ENCODE measurements at regions not wholly inside any gene's neighbourhood (a gene's known extent, or its start where the extent isn't known, plus 50 kb on each side); places are given as distances from the start of the nearest gene placed in this dataset.
"Not testable (repeated sequence)": the region's sequence is repeated elsewhere in the genome, so short reads cannot be mapped to it uniquely, and the experiment has no call there.

GRCh38 chr6:121740188-121740587 lies 304.7 kb downstream of the GJA1 start:
- TF ChIP-seq CTCF (IDR thresholded peaks at IDR 0.05; ENCODE audit: low read length); EZH2 (IDR thresholded peaks at IDR 0.05; ENCODE audit: borderline replicate concordance, low read length): not testable (repeated sequence)

All from OCI-LY1 (cell line).